ENCODE measurements at regions not wholly inside any gene's neighbourhood (a gene's known extent, or its start where the extent isn't known, plus 50 kb on each side); places are given as distances from the start of the nearest gene placed in this dataset.

GRCh38 chr7:133190650-133191049 is 62.2 kb upstream of the EXOC4 start:
- TF ChIP-seq NFIC (IDR thresholded peaks at IDR 0.05) (no peak), EP300 (IDR thresholded peaks at IDR 0.05; ENCODE audit: borderline replicate concordance) (no peak), ZBTB7A (IDR thresholded peaks at IDR 0.05; ENCODE audit: low read depth) (no peak), TCF12 (IDR thresholded peaks at IDR 0.05; ENCODE audit: low read depth) (no peak), FOXM1 (IDR thresholded peaks at IDR 0.05; ENCODE audit: borderline replicate concordance, low read depth) (no peak), CEBPB (IDR thresholded peaks at IDR 0.05) (no peak), RAD21 (IDR thresholded peaks at IDR 0.05; ENCODE audit: low read depth) (no peak), REST (IDR thresholded peaks at IDR 0.05; ENCODE audit: low read depth) (no peak), TAF1 (IDR thresholded peaks at IDR 0.05; ENCODE audit: low read depth) (no peak), TEAD4 (IDR thresholded peaks at IDR 0.05) (no peak), YY1 (IDR thresholded peaks at IDR 0.05; ENCODE audit: low read depth) (no peak), EGR1 (IDR thresholded peaks at IDR 0.05) (no peak), CREB1 (IDR thresholded peaks at IDR 0.05; ENCODE audit: low read depth) (no peak)
- TF ChIP-seq, protein P1, sequence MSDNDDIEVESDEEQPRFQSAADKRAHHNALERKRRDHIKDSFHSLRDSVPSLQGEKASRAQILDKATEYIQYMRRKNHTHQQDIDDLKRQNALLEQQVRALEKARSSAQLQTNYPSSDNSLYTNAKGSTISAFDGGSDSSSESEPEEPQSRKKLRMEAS (IDR thresholded peaks at IDR 0.05) = no peak
- TF ChIP-seq, protein P2, sequence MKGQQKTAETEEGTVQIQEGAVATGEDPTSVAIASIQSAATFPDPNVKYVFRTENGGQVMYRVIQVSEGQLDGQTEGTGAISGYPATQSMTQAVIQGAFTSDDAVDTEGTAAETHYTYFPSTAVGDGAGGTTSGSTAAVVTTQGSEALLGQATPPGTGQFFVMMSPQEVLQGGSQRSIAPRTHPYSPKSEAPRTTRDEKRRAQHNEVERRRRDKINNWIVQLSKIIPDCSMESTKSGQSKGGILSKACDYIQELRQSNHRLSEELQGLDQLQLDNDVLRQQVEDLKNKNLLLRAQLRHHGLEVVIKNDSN (IDR thresholded peaks at IDR 0.05) = no peak

DNA sequence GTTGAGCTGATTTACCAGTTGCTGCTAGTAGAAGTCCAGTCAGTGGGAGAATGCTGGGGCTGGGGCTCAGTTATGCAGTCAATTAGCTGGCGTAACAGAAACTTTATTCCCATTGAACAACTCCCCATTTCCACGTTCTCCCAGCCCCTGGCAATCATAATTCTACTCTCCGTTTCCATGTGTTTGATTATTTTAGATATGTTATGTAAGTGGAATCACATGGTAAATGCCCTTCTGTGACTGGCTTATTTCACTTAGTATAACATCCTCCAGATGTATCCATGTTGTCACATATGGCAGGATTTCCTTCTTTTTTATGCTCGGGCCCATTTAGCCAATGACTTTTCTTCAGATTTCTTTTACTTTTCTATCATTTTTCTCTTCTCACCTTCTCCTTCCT is 61.1 kb upstream of the EXOC4 start:
- TF ChIP-seq TEAD4 (IDR thresholded peaks at IDR 0.05) (no peak), TAF1 (IDR thresholded peaks at IDR 0.05; ENCODE audit: low read depth) (no peak), TCF12 (IDR thresholded peaks at IDR 0.05; ENCODE audit: low read depth) (no peak)

DNA sequence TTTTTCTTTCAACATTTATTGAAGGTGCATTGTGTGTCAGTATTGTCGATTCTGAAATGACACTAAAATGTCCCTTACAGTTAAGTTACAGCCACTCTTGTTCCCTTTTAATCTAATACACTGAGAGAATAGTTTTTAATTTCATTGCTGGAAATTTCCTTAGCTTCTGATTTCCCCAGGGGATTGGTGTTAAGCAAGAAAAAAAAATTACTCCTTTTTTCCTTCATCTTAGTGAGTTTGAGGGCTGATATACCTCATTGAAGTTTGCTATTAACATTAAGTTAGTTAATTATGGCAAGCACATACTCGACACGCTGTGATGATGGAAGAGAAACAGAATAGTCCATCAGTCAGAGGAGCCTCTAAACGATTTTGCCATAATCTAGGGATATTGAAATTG is 57.0 kb upstream of the EXOC4 start:
- TF ChIP-seq REST (IDR thresholded peaks at IDR 0.05; ENCODE audit: low read depth) (no peak), ZBTB7A (IDR thresholded peaks at IDR 0.05; ENCODE audit: low read depth) (no peak), TCF12 (IDR thresholded peaks at IDR 0.05; ENCODE audit: low read depth) (no peak), EP300 (IDR thresholded peaks at IDR 0.05; ENCODE audit: borderline replicate concordance) (no peak)

DNA sequence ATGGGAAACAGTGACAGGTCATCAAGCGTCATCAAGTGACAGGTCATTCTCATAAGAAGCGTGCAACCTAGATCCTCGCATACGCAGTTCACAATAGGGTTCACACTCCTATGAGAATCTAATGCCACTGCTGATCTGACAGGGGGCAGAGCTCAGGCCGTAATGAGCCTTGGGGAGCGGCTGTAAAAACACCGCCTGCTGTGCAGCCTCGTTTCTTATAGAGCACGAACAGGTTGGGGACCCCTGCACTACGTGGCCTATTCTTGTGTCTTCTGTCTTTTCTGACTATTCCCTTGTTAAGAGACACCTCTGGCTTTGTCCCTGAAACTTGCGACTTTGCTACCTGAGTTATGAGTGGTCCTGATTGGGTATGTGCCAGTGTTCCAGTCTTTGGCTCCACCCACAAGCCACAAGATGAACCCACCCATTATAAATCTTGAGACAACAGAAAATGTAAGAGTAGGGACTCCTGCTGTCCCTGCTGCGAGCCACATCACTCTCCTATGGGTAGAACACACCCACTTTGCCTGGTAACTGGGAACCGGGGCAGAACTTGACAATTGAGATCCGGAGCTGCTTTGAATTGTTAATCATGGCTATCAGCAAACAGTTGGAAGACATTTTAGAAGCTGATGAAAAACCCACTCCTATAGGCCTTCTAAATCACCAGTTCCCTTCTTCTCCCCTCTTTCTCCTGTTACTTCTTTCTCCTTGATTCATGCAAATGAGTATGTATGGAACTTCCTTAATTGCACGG is 55.8 kb upstream of the EXOC4 start:
- TF ChIP-seq, protein P1 (IDR thresholded peaks at IDR 0.05) = no peak
- TF ChIP-seq REST (IDR thresholded peaks at IDR 0.05; ENCODE audit: low read depth) (no peak), NFIC (IDR thresholded peaks at IDR 0.05) (no peak), TEAD4 (IDR thresholded peaks at IDR 0.05) (no peak), EP300 (IDR thresholded peaks at IDR 0.05; ENCODE audit: borderline replicate concordance) (no peak), FOXM1 (IDR thresholded peaks at IDR 0.05; ENCODE audit: borderline replicate concordance, low read depth) (no peak), TCF12 (IDR thresholded peaks at IDR 0.05; ENCODE audit: low read depth) (no peak), EGR1 (IDR thresholded peaks at IDR 0.05) (no peak), ZBTB7A (IDR thresholded peaks at IDR 0.05; ENCODE audit: low read depth) (no peak)
- TF ChIP-seq, protein P2 (IDR thresholded peaks at IDR 0.05) = no peak

All from Ishikawa (cell line).